Coronary artery (tissue), 2 donors: ENCODE measurements at regions not wholly inside any gene's neighbourhood (a gene's known extent, or its start where the extent isn't known, plus 50 kb on each side); places are given as distances from the start of the nearest gene placed in this dataset.

ENCODE experiments used
- DNase-seq: peaks from one replicate; pipeline ENCODE4 v3.0.0-alpha.2; 2017; ENCODE audit warnings: low spot score
- H3K27ac ChIP-seq, 2 donors: fragments of 200-600 bp; sonication (generic); one replicate each; pipeline ENCODE4 v1.5.1; 2016 to 2019
- H3K4me3 ChIP-seq: fragments of 200-600 bp; sonication (generic); 2 replicates; pipeline ENCODE4 v1.5.1; 2016; ENCODE audit warnings: mild to moderate bottlenecking, moderate library complexity
- CTCF ChIP-seq: fragments of 200-600 bp; sonication (generic); IDR thresholded peaks from one replicate; pipeline ENCODE4 v1.5.1; 2019; ENCODE audit warnings: antibody characterized with exemption

DNA sequence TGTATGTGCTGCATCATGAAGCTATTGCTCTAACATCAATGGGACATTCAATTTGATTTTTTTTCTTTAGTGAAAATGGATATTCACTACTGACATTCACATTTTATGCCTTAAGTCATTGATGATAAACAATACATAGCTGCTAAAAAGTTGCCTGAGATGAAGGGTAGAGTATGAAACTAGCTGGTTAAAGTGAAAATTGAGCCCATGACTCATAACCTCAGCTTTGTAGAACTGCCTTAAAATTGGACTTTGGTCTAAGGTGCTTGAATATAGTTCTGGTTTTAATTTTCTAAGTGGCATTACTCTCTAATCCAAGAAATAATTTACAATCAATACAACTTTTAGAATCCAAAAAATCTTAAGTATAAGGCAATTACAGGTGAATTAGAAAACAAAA is 740.4 kb upstream of the RIOK2 start:
- H3K4me3 ChIP-seq = no peak overlapping the region
- TF ChIP-seq CTCF = no peak
- DNase-seq = no peak
- no peak overlapping the region for H3K27ac ChIP-seq

- no peak for TF ChIP-seq CTCF
- Histone ChIP-seq H3K4me3 (no peak overlapping the region), H3K27ac (no peak overlapping the region)
- DNase-seq = no peak
Observed at GRCh38 chr5:97923997-97924396, 741.0 kb upstream of the RIOK2 start.

DNA sequence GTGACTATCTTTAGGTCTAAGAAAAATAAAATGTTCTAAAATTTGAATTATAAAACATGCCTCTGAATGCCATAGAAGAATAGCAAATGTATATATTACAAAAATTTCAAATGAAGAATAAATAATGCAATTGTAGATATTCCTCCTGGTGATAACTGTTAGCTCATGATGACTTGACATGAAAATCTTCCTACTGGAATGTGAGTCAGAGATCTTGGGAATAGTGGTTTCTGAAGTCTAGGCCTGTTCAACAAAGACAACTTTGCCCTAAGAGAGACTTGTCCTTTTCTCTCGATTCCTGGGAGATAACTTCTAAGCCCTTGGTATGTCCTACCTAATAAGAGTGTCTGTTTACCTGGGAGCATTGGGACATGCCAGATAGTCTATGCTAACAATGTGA is 746.3 kb upstream of the RIOK2 start:
- DNase-seq = no peak
- H3K27ac ChIP-seq = no peak overlapping the region
- TF ChIP-seq CTCF = no peak
- H3K4me3 ChIP-seq = no peak overlapping the region

- Histone ChIP-seq H3K27ac (no peak overlapping the region), H3K4me3 (no peak overlapping the region)
- DNase-seq = no peak
- TF ChIP-seq CTCF = no peak
Observed at GRCh38 chr5:97931829-97932228, 748.8 kb upstream of the RIOK2 start.

GRCh38 chr5:97936231-97936630 is 753.2 kb upstream of the RIOK2 start:
- no peak for DNase-seq
- no peak for TF ChIP-seq CTCF
- H3K4me3 ChIP-seq = no peak overlapping the region
- no peak overlapping the region for H3K27ac ChIP-seq

- H3K27ac ChIP-seq = no peak overlapping the region
- no peak for TF ChIP-seq CTCF
- no peak overlapping the region for H3K4me3 ChIP-seq
- DNase-seq = no peak
Observed at GRCh38 chr5:97937846-97938245, 754.8 kb upstream of the RIOK2 start.

- no peak overlapping the region for H3K27ac ChIP-seq
- H3K4me3 ChIP-seq = no peak overlapping the region
- DNase-seq = no peak
- no peak for TF ChIP-seq CTCF
Observed at GRCh38 chr5:97943036-97943435, 760.0 kb upstream of the RIOK2 start.
